HAP-1 (cell line): ENCODE measurements at regions not wholly inside any gene's neighbourhood (a gene's known extent, or its start where the extent isn't known, plus 50 kb on each side); places are given as distances from the start of the nearest gene placed in this dataset.

ENCODE experiments used
- DNase-seq, 2 experiments: peaks; one replicate each; pipeline ENCODE4 v3.0.0-alpha.2; 2016 to 2020; ENCODE audit warnings: low spot score in 2 of 2
- H3K27me3 ChIP-seq: fragments of 250-450 bp; sonication (Bioruptor Pico); 2 replicates; pipeline ENCODE4 v1.5.1; 2020; ENCODE audit warnings: low read depth, mild to moderate bottlenecking, moderate library complexity
- H3K36me3 ChIP-seq: fragments of 250-450 bp; sonication (Bioruptor Pico); replicated peaks from 2 replicates; pipeline ENCODE4 v1.5.1; 2020; ENCODE audit warnings: mild to moderate bottlenecking
- H3K4me1 ChIP-seq: fragments of 250-450 bp; sonication (Bioruptor Pico); 2 replicates; pipeline ENCODE4 v1.5.1; 2020; ENCODE audit warnings: mild to moderate bottlenecking
- H3K4me3 ChIP-seq: fragments of 250-450 bp; sonication (Bioruptor Pico); 2 replicates; pipeline ENCODE4 v1.5.1; 2020; ENCODE audit warnings: mild to moderate bottlenecking, moderate library complexity
- H3K9me3 ChIP-seq: fragments of 250-450 bp; sonication (Bioruptor Pico); 2 replicates; pipeline ENCODE4 v1.5.1; 2020; ENCODE audit warnings: mild to moderate bottlenecking, moderate library complexity
- in situ Hi-C: fragments of 300-500 bp; cut with MboI; formaldehyde crosslinking; loops from 3 replicates; pipeline ENCODE4 v1.14.3; 2020; ENCODE audit warnings: low sequenced_read_pairs, inconsistent platforms, mixed read lengths

DNA sequence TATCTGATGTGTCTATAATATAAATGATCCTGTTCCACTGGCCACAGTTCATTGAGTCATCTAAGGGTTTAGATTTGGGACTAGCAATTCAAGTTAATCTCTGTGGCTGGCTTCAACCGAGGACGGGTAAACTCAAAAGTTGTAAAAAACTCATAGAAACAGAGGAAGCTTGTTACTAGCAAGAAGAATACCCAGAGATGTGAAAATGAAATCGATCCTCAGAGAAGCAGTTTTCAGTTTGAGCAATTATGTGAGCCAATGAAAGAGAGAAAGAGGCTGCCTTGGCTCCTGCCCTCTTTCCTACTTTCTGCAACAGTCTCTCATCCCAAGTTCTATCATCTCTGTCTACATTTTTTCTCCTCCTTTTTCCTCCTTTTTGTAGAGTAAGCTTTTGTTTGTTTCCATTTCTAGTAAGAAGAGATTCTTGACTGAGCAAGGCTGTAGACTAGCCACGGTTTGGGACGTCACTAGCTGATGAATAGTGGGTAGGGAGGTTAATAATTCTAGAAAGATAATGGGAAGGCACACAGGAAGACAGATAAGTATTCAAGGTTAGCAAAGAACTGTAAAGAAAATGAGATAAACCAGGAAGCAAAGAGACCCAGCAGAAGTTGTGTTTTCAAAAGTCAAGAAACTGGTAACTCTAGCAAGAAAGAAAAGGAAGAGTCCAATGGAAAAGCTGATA lies 298.9 kb upstream of the NR2F2 start:
- Histone ChIP-seq H3K36me3 (no peaks in the 10 kb centered on the region), H3K4me3 (no peak overlapping the region), H3K9me3 (no peaks in the 10 kb centered on the region), H3K27me3 (no peaks in the 10 kb centered on the region), H3K4me1 (peaks cover 4% of the 10 kb centered on the region)
- DNase-seq: no peak
- in situ Hi-C loops: no loop called here

GRCh38 chr15:96035091-96035490 lies 295.4 kb upstream of the NR2F2 start:
- Histone ChIP-seq H3K4me1 (peaks cover 19% of the 10 kb centered on the region), H3K4me3 (no peak overlapping the region), H3K9me3 (no peaks in the 10 kb centered on the region), H3K27me3 (no peaks in the 10 kb centered on the region), H3K36me3 (no peaks in the 10 kb centered on the region)
- in situ Hi-C loops: no loop called here
- no peak for DNase-seq

GRCh38 chr15:96035635-96036034 lies 294.9 kb upstream of the NR2F2 start:
- H3K9me3 ChIP-seq: no peaks in the 10 kb centered on the region
- in situ Hi-C loops: no loop called here
- H3K4me3 ChIP-seq: no peak overlapping the region
- no peak for DNase-seq
- H3K4me1 ChIP-seq: peaks cover 19% of the 10 kb centered on the region
- no peaks in the 10 kb centered on the region for H3K36me3 ChIP-seq
- no peaks in the 10 kb centered on the region for H3K27me3 ChIP-seq

DNA sequence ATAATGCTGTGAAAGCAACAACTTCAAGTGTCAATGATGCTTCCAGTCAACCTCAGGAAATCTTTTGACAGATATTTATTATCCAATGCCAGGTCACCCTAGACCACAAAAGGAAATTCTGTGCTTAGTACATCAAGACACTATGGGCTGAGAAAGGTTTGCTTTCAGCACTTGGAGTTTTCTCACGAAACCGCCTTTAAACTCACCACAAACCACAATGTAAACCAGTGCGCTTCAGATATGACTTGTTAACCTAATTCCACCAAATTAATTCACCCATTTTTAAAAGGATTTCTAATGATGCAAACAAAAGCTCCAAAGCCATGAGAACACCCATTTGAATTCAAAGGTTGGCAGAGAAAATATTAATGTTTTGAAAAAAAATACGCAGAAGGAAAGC lies 292.9 kb upstream of the NR2F2 start:
- no peaks in the 10 kb centered on the region for H3K27me3 ChIP-seq
- no peaks in the 10 kb centered on the region for H3K9me3 ChIP-seq
- DNase-seq: no peak
- H3K4me3 ChIP-seq: no peak overlapping the region
- in situ Hi-C loops: no loop called here
- H3K4me1 ChIP-seq: peaks cover 19% of the 10 kb centered on the region
- no peaks in the 10 kb centered on the region for H3K36me3 ChIP-seq

DNA sequence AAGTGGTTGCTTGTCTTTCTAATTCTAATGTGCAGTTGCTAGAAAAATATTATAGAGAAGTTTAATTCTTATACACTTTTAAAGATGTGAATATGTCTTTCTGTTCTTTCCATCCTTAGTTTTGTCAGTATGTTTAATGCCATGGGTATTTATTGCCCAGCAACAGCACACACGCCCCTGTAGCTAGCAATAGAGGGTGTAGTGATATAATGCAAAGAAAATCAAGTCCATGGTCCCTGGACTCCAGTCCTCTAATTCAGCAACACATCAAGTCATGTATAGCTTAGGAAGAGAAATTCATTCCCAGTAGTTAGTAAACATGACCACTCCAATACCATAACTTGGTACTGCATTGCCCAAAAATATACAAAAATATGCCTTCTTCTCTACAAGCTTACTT lies 292.4 kb upstream of the NR2F2 start:
- in situ Hi-C loops: no loop called here
- Histone ChIP-seq H3K4me3 (no peak overlapping the region), H3K27me3 (no peaks in the 10 kb centered on the region), H3K9me3 (no peaks in the 10 kb centered on the region), H3K36me3 (no peaks in the 10 kb centered on the region), H3K4me1 (peaks cover 19% of the 10 kb centered on the region)
- no peak for DNase-seq

DNA sequence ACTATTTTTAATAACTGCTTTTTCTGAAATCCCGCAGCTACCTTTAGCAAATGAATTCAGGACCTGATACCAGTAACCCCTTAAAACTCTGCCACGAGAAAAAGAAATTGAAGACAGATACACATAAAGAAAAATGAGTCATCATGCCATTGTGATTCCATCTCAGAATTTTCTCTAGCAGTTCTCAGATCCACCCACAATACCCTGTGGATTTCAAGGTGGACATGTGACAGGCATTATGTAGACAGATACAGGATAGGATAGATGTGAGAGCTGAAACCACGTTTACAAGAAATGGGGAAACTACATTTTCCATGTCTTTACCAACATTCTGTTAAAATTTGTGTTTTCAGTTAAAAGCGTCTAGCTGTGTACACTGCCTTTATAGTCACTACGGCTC lies 291.9 kb upstream of the NR2F2 start:
- H3K9me3 ChIP-seq: no peaks in the 10 kb centered on the region
- no peaks in the 10 kb centered on the region for H3K36me3 ChIP-seq
- H3K27me3 ChIP-seq: no peaks in the 10 kb centered on the region
- DNase-seq: no peak
- no peak overlapping the region for H3K4me3 ChIP-seq
- in situ Hi-C loops: no loop called here
- peaks cover 19% of the 10 kb centered on the region for H3K4me1 ChIP-seq

- DNase-seq: no peak
- Histone ChIP-seq H3K4me1 (peaks cover 10% of the 10 kb centered on the region), H3K36me3 (no peaks in the 10 kb centered on the region), H3K9me3 (no peaks in the 10 kb centered on the region), H3K27me3 (no peaks in the 10 kb centered on the region), H3K4me3 (no peak overlapping the region)
- in situ Hi-C loops: no loop called here
Measured at GRCh38 chr15:96041982-96042733, 288.3 kb upstream of the NR2F2 start.

GRCh38 chr15:96042734-96043224 lies 287.7 kb upstream of the NR2F2 start:
- in situ Hi-C loops: no loop called here
- no peaks in the 10 kb centered on the region for H3K36me3 ChIP-seq

GRCh38 chr15:96043591-96044171 lies 286.8 kb upstream of the NR2F2 start:
- peaks cover 1% of the 10 kb centered on the region; the same call in 1 of the 2 replicates for H3K4me1 ChIP-seq
- H3K4me3 ChIP-seq: no peak overlapping the region
- no peaks in the 10 kb centered on the region for H3K9me3 ChIP-seq
- no peaks in the 10 kb centered on the region for H3K27me3 ChIP-seq
- no peak for DNase-seq
- no peaks in the 10 kb centered on the region for H3K36me3 ChIP-seq
- in situ Hi-C loops: no loop called here

More at GRCh38 chr15:96042734-96043224, 287.7 kb upstream of the NR2F2 start:
- Histone ChIP-seq H3K4me1 (peaks cover 5% of the 10 kb centered on the region; the same call in 1 of the 2 replicates), H3K4me3 (no peak overlapping the region), H3K9me3 (no peaks in the 10 kb centered on the region), H3K27me3 (no peaks in the 10 kb centered on the region)
- no peak for DNase-seq

DNA sequence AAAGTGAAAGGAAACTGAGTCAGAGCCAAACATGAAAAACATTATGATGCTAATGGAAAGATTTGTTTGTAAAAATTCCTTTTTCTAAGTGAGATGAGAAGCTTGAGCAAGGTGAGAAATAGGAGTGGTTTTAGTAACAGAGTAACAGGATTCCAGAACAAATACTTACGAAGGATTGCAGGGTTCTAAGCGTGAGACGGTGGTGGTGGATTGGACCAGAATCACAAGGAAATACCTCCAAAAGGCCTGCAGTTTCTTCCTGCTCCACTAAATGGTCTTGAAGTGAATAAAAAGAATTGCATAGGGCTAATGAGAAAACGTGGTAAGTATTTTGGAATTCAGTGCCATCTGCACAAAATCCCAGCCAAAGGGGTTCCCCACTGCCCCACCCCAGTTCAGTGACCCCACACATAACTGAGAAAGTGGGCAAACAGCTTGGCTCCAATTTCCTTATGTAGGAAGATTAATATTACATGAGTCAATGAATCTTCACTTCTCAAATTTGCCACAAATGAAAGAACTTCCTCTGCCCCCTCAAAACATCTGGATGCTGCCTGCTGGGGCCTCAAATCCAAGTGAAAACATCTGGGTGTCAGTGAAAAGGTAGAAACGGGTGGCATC lies 283.8 kb upstream of the NR2F2 start:
- no peaks in the 10 kb centered on the region for H3K27me3 ChIP-seq
- H3K9me3 ChIP-seq: no peaks in the 10 kb centered on the region
- in situ Hi-C loops: no loop called here
- DNase-seq: no peak
- no peaks in the 10 kb centered on the region for H3K36me3 ChIP-seq
- no peaks in the 10 kb centered on the region for H3K4me1 ChIP-seq
- no peak overlapping the region for H3K4me3 ChIP-seq

- no peaks in the 10 kb centered on the region for H3K4me1 ChIP-seq
- H3K9me3 ChIP-seq: no peaks in the 10 kb centered on the region
- in situ Hi-C loops: no loop called here
- no peaks in the 10 kb centered on the region for H3K27me3 ChIP-seq
- DNase-seq: no peak
- no peaks in the 10 kb centered on the region for H3K36me3 ChIP-seq
- H3K4me3 ChIP-seq: no peak overlapping the region
Measured at GRCh38 chr15:96047255-96047931, 283.1 kb upstream of the NR2F2 start.

- H3K4me1 ChIP-seq: peaks cover 10% of the 10 kb centered on the region
- in situ Hi-C loops: no loop called here
- H3K27me3 ChIP-seq: no peaks in the 10 kb centered on the region
- H3K4me3 ChIP-seq: no peak overlapping the region
- DNase-seq: no peak
- no peaks in the 10 kb centered on the region for H3K36me3 ChIP-seq
- H3K9me3 ChIP-seq: no peaks in the 10 kb centered on the region
Measured at GRCh38 chr15:96049323-96049722, 281.2 kb upstream of the NR2F2 start.

- no peak for DNase-seq
- Histone ChIP-seq H3K9me3 (no peaks in the 10 kb centered on the region), H3K36me3 (no peaks in the 10 kb centered on the region), H3K4me3 (no peak overlapping the region), H3K4me1 (peaks cover 11% of the 10 kb centered on the region), H3K27me3 (no peaks in the 10 kb centered on the region)
- in situ Hi-C loops: no loop called here
Measured at GRCh38 chr15:96049766-96050165, 280.7 kb upstream of the NR2F2 start.
